NCI-H2227 (cell line): ENCODE measurements at regions not wholly inside any gene's neighbourhood (a gene's known extent, or its start where the extent isn't known, plus 50 kb on each side); places are given as distances from the start of the nearest gene placed in this dataset.
"Not testable (repeated sequence)": the region's sequence is repeated elsewhere in the genome, so short reads cannot be mapped to it uniquely, and the experiment has no call there.

Experiments used
- DNase-seq: peaks from one replicate; lab custom pipeline; 2025; ENCODE audit not compliant: unreplicated experiment; lab: John Stamatoyannopoulos, UW

DNA sequence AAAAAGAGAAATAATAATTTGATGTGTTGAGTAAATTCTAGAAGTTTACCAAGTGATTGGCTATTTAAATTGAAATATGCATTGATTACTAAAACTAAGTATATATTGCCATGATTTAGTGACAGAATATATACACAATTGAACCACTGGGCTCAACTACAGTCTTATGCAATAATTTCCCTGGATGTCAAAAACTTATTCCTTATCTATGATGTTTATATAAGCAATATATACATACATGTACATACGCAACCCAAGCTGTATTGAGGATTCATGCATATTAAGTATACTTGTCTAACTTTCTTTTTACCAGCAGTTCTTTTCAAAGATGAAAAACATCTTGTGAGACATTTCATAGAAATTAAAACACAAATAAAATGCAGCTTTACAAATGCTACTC lies 165.8 kb downstream of the ZIC4 start:
- no peak for DNase-seq

DNA sequence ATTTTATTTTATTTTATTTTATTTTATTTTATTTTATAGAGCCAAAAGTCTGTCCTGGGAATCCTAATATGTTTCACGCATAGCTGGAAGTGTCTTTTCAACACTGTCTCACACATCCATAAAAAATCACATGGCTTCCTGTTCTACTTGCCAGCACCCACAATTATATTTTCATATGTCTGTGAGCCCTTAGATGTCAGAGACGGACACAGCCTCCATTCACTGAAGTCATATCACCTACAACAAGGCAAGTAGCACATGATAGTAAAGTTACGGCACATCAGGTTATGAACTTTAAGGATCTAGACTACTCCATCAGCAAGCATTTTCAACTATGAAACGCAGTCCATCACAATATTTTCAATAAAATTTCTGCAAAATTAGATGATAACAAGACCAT lies 168.4 kb downstream of the ZIC4 start:
- DNase-seq = no peak

DNA sequence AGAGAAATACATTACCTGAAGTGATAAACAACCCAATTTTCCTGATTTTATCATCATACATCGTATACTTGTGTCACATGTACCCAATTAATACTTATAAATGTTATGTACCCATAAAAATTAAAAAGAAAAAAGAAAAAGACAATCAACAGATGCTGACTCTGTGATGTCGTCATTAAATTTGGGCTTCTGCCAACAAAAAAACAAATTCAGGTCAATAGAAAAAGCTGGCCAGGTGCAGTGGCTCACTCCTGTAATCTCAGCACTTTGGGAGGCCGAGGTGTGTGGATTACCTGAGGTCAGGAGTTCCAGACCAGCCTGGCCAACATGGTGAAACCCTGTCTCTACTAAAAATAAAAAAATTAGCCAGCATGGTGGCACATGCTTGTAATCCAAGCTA lies 174.4 kb downstream of the ZIC4 start:
- DNase-seq = not testable (repeated sequence)

DNA sequence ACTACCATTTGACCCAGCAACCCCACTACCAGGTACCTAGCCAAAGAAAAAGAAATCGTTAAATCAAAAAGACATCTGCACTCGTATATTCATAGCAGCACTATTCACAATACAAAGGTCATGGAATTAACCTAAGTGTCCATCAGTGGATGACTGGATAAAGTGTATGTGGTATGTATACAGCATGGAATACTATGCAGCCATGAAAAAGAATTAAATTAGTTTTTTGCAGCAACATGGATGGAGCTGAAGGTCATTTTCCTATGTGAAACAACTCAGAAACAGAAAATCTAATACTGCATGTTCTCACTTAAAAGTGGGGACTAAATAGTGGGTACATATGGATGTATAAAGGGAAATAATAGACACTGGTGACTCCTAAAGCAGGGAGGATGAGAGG lies 175.2 kb downstream of the ZIC4 start:
- no peak for DNase-seq

DNA sequence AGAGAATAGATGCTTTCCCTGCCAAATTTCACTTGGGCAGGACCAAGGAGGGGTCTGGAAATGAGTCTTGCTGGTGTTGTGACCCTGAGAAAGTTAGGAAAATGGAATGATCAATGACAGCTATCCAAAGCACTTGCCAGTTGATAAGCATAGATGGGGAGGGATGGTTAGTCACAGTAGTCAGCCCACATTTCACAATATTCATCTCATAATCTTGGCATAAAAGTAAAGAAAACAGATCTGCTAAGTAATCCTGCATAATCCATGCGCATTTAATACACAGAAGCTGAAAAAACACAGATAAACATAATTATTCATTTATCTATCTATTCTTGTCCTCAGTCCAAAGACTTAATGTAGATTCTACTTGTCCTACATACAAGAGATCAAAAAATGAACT lies 184.1 kb downstream of the ZIC4 start:
- DNase-seq = no peak

DNA sequence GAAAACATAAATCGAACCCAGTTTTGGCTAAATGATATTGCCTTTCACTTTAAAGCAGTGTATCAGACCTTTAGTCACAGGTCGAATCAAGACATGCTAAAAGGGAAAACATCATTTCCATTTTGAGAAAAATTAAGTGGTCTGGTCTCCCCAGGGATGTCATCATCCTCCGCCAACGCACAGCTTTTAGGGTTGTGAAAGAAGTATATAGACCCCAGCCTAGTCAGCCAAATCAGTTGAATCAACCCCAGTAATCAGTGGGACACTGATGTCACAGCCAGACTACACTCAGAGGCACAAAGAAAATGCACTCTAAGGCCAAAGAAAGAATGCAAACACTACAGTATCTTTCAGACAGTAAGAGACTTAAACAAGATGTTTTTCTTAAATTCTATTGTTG lies 187.4 kb downstream of the ZIC4 start:
- no peak for DNase-seq

DNA sequence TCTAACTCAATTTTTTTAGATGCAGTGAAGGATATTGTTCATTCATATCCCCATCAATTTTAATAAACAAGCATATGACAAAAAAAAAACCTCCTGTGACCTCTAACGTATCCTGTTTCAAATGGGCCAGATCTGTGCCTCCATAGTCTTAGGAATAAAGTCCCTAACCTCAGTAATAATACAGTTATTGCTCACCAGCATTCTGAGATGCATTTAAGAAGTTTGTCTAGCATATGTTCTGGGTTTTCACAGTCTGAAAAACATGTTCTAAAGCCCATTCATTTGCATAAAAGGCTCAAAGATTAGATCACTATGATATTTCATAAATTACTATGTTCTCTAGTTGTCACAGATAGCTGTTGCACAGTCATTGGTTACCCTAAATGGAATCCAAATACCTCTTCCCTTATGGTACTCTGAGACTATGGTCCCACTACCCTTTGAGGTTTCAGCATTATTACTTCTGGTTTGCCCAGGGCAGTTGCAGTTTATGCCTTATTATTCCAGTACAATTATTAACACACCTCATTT lies 190.1 kb downstream of the ZIC4 start:
- no peak for DNase-seq

DNA sequence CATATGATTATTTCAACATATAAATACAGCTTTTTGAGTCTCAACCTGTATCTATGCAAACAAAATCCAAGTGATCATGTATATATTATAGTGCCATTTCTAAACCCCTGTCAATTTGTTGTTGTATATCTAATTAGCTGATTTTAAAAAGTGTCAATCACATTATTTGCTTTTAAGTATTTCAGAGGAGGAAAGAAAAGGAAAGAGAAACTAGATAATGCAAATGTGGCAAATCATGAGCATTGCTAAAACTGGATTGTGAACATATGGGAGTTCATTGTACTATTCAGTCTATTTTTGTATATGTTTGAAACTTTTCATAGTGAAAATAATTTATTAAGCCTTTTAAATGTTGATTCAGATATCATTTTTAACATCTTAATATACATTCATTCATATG lies 190.7 kb downstream of the ZIC4 start:
- no peak for DNase-seq

DNA sequence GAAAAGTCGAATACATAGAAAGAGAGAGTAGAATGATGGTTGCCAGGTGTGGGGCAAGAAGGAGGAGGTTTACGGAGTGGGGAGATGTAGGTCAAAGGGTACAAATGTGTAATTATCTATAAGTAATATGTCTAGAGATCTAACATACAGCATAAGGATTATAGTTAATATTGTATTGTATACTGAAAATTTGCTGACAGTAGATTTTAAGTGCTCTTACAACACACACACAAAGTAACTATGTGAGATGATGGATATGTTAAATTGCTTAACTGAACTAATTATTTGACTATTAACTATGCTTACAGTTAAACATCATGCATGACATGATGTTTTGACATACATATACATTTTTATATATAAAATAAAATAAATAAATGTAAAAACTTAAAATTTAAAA lies 192.7 kb downstream of the ZIC4 start:
- no peak for DNase-seq

DNA sequence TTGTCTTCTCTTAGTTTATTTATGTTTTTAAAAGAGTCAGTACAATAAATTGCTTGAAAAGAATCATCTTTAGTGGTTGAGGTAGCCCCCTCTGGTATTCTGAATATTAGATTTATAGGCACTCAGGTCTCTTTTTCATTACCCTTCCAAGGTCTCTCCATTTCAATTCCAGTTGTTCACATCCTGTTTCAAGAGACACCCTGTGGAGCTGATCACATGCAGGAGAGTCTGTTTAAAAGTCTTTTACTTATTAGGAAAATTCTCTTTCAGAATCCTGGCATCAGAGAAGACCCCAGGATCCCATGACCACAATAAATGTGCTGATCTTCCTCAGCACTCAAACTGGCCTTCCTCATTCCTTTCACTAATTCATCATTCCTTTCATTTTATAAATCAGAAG lies 195.7 kb downstream of the ZIC4 start:
- DNase-seq = no peak

DNA sequence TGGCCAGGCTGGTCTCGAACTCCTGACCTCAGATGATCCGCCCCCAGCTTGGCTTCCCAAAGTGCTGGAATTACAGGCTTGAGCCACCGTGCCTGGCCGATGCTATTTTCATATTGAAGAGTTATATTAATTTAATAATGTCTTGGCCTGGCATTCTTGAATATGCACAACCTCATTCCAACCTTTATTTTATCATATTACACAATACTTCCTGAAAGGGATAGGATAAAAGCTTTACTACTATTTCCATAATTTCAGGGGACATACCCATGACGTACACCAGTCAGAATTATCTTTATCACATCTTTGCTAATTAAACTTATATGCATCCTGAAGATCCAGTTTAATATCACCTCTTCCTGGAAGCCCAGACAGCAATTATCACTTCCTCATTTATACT lies 205.3 kb downstream of the ZIC4 start:
- no peak for DNase-seq

DNA sequence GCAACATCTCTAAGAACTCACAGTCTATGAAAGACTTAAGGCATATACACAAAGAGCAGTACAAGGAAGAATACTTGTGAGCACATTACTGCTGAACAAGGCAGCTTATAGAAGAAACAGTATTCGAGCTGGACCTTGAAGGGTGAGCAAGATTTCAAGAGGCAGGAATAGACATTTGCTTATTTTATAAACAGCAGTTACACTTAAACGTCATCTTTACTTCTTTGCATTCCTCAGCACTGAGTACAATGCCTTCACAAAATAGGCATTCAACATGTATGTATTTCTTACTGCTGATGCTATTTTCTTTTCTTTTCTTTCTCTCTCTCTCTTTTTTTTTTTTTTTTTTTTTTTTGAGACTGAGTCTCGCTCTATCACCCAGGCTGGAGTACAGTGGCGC lies 205.8 kb downstream of the ZIC4 start:
- no peak for DNase-seq

DNA sequence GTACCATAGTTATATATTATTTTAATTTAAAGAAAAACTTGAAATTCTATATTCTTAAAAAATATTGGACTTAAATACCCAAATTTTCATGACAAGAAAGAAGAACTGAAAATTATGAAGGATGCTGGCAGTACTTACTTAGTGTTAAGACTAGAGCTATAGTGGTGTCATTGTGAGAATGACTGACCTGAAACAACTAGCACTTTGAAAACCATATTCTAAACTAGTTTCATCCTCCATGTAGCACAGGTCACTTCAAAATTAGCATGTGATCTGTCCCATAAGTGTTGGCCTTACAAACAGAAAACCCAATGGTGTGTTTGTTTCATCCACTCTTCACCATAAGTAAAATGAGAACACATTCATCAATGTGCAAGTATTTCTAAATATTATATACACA lies 208.6 kb downstream of the ZIC4 start:
- no peak for DNase-seq

DNA sequence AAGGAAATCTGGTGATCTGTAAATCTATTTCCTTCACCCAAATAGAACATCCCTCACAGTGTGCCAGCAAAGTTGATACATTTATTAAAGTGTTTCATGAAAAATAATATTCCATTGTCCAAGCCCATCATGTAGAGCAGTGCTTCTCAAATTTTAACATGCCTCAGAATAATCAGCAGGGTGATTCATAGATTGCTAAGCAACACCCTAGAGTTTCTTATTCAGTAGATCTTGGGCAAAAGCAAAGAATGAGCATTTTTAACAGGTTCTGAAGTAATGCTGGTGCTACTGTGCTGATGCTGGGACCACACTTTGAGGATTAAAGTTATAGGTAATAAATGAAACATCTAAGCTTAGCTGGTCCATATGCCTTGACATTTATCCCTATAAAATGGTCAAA lies 210.5 kb downstream of the ZIC4 start:
- no peak for DNase-seq

DNA sequence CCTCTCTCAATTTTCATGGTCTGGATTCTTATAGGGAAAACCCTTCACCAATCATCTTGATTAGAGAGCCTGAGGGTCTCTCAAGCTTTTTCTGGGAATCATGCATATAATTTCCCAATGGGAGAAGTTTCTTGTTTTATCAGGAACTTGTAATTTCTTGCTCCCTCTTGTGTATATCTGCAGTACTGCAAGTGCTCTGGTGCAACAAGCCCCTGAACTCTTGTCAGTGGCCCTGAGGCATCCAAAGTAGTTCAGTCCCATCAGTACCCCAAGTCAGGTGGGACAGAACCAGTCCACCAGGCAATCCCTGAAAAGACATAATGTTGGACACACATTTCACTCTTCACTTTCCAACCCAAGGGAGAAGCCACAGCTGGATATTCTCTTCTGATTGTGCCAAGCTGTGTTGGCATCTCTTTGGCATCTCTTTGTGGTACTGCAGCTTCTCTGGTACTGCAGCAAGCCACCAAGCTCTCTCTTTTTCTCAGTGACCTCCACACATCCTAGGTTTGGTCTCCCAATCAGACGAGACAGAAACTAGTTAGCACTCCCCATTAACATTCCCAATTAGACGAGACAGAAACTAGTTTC lies 214.5 kb downstream of the ZIC4 start:
- peak; percentile 9 for DNase-seq

DNA sequence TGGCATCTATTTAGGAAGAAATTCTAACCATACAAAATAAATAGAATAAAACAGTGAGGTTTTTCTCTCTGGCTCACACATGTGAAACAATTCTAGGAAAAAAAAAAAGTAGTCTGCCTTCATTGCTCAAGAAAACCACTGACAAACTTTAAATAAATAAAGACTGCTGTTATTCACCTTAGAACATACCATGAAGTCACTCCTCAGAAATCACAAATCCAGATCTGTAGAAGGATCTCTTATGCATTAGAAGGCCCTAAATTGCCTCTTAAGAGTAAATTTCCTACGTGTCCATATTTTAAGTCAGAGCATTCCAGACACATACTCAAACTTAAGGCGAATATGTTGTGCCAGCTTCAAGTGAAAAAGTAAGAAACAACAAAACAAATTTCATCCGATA lies 217.3 kb downstream of the ZIC4 start:
- DNase-seq = no peak

DNA sequence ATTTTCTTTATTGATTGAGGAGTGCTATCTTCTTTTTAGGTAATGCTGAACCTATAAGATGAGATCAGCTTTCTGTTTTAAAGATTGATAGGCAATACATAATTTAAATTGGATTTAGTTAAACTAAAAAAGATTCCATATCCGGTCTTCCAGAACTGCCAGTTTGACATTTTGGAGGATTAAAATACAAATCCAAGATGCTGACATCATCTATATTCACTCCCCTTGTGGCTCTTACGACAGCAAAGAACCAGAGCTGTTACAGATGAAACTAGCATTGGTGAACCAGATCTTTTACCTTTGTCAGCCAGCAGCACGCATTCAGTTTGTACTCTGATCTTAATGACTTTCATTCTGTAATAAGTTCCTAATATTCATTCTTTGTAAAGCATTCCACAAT lies 218.7 kb downstream of the ZIC4 start:
- DNase-seq = no peak

DNA sequence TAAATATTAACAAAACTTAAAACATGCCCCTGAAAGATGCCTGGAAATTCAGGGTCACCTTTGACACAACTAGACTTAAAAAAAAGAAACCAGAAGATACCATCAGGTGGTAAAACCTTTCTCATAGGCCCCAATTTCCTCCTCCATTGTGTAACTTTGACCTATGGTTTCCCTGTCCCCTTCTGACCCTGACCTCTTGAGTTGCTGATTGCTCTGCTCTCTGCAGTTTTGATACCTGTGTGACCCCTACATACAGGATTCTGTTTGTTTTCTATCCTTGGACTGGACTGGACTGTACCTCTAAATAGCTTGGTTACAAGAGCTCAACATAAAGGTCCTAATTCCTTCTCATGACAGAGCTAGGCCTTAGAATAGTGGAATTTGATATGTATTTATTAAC lies 220.6 kb downstream of the ZIC4 start:
- no peak for DNase-seq

DNA sequence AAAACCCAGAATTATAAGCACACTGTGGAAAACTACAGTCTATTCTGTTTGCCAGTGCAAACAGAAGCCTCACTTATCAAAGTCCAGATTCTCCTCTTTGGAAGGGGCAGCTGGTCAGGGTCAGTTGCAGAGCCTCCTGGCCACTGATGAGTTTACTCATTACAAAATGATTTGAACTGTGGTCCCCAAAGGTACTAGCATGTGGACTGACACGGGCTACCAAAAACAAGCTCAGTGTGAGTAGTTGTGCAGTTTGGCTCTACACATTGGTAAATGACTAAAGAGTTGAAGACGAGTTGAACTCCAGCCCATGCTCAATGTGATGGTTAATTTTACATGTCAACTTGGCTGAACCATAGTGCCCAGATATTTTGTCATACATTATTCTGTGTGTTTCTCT lies 221.5 kb downstream of the ZIC4 start:
- DNase-seq = no peak

DNA sequence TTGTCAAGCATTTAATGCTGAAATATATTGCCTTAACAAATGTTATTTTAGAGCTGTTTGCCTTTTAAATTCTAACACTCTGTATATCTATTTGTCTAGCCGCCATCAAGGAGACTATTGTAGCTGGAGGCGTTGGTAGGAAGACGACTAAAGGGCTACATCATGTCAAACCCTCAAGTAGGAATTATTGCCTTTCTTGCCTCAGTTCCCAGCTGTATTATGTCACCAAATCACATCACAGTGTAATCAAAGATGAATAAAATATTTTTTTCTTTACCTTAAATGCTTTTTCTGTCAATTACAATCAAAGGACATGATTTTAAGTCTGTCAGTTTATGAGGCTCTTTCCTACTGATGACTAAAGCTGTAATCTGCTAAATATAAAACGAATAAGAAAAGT lies 233.1 kb downstream of the ZIC4 start:
- DNase-seq = no peak

DNA sequence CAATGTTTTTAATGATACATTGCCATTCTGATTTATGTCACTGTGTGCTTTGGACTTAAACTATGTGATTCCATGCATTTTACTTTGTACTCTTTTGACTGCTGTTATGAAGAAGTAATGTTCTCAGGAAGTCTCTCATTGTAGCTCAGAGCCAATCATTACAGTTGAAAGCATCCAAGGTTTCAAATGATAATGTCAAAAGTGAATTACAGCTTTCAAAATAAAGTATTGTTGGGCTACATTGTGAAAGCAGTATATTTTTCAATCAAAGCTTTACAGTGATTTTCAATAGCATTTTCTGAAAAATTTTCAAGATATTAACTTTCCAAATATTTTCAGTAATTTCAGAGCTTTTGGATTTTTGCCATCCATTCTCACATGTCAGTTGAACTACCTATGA lies 243.6 kb downstream of the ZIC4 start:
- DNase-seq = no peak

DNA sequence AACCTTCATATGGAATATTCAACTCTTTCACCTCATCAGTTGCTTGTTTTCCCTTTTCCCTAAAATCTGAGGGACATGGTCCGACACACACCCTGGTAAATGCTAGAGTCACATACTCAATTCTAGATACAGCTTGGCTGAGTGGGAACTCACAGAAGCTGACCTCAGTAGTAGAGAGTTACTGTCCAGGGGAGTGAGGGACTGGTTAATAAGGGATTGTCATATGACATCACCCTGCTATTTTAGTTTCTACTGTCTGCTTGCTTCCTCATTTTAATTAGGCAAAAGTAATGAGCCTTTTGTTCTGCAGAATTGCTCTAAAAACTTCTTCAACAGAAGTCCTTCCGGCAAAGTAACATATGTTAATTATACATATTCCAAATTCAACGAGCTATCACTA lies 244.5 kb downstream of the ZIC4 start:
- no peak for DNase-seq

DNA sequence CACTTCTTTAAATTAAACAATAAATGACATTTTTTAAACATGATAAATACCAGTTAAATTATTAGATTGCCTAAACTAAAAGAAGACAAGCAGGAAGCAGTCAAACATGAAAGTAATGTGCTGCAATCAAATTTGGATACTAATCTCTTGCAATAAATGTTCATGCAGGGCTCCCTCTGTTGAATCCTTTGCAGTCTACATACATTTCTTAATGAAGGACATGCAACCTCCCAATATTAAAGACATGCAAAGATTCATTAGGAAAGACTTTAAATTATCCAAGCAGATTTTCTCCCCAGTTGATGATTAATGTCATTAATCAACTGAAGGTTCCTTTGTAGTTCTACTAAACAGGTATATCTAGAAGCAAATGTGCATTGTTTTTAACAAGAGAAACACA lies 245.4 kb downstream of the ZIC4 start:
- DNase-seq = no peak

DNA sequence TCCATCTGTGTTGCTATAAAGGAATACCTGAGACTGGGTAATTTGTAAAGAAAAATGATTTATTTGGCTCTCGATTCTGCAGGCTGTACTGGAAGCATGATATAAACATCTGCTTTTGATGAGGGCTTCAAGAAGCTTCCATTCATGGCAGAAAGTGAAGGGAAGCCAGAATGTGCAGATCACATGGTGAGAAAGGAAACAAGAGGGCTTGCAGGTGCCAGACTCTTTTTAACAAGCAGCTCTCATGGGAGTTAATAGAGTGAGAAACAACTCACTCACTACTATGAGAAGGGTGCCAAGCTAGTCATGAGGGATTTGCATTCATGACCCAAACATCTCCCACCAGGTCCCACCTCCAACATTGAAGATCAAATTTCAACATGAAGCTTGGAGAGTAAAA lies 247.2 kb downstream of the ZIC4 start:
- no peak for DNase-seq
